GM19372 (cell line): ENCODE measurements at regions not wholly inside any gene's neighbourhood (a gene's known extent, or its start where the extent isn't known, plus 50 kb on each side); places are given as distances from the start of the nearest gene placed in this dataset.

Experiments used
- ATAC-seq: cut with Tn5 transposase; IDR thresholded peaks from one replicate; pipeline ENCODE4 v1.9.1; 2021; ENCODE audit warnings: mild to moderate bottlenecking, low read depth, moderate library complexity; ENCODE audit not compliant: unreplicated experiment

DNA sequence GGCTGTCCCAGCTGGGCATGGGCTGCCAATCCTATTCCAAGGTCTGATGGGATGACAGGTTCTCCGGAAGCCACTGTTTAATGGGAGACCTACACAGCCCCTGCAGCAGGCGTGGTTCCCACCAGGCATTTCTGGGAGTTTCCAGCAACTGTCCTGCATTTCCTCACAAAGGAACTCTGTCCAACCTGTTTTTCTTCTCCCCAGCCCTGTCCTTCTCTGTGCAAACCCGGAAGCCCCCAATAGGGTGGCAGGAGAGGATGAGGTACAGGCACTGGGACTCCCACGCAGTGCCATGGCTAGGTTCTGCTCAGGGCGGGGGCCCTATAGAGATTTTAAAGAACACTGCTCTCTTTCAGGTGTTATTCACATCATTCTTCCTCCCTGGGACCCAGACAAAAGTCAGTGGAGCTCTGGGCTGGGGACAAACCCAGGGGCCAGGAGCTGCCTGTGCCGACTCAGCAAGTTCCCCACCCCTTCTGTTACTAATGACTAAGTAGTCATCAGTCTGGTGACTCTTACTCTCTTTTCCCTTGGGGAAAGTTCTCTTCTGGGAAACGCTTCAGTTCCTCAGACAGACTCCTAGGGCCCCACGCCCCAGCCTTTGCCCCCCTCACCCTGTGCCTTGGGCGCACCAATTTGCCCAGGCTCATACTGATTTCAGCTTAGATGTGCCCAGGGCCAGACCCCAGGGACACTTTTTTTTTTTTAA lies 97.7 kb downstream of the CD47 start:
- no peak for ATAC-seq

DNA sequence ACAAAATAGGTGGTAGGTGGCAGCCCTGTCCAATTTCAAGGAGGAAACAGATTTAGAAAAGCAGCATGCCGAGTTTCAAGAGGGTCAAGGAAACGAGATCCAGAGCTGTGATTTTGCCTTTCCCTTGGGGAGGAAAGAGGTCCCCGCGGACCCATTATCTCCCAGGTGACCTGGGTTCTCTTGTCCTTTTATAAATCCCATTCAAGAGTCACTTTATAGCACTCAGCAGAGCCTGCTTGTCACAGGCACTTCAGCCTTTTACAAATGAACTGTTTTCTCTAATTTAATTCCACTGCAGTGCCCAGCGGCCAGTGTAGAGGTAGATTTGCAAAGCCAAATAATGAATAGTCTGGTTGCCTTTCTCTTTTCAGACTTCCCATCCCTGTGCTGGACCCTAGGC lies 99.9 kb downstream of the CD47 start:
- ATAC-seq = no peak

DNA sequence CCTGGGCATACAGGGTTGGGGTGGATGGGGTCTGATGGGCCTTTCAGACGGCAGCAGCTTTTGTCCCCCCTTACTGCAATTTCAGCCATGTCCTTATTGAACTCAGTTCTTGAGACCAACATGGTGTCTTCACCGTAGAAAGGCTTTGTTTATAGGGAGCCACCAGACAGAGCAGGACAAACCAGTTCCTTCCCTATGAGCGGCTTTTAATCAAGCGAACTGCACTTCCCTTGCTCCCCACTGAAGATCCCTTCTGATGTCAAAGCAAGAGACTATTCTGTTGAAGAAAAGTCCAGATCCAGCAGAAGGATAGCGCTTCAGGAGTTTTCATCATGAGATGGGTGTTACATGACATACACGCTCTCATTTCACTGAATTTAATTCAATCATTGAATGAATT lies 100.4 kb downstream of the CD47 start:
- ATAC-seq = no peak

DNA sequence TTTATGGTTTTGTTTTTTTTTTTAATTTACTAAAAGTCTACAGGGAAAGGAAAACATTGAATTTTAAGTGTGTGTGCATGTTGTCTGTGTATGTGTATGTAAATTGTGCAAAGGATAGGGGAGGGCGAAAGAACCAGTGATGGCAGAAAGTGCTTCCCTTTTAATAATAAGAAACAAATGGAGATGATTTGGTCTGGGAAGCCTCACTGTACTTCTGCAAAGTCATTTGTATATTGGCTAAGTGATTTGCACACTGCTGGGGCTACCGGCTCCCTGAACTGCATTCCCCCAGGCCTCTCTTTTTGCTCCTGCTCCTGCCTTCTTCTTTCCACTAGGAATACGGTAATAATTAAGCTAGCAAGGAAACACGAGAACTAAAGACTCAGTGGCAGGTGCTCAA lies 101.2 kb downstream of the CD47 start:
- no peak for ATAC-seq

DNA sequence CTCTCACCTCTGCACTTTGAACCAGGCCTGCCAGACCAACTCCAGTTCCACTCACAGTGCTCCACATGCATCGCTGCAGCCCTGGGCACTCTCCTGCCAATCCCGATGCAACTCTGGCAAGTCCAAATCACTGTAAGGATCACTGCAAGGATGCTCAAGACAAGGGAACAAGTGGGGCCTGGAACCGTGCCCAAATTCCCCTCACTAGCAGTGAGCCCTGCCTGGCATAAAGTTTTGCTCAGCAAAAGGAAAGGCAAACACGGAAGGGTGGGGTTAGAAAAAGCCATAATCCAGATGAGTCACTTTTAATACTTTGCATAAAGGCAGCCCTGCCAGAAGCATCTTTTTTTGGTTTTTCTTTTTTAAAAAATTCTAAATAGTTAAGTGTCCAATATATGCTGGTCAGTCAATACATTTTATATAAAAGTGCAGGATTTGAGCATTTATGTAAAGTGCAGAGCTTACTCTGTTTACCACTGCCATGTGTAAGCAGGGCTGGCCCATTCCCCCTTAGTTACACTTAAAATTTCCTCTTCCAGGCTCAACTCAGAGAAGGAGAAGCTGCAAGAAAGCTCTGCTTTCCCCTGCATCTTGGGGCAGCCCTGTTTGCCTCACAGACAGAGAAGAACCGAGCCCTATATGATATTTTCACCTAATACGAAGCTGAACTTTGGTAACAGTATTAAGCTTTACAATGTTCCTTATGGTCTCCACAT lies 102.2 kb downstream of the CD47 start:
- no peak for ATAC-seq

DNA sequence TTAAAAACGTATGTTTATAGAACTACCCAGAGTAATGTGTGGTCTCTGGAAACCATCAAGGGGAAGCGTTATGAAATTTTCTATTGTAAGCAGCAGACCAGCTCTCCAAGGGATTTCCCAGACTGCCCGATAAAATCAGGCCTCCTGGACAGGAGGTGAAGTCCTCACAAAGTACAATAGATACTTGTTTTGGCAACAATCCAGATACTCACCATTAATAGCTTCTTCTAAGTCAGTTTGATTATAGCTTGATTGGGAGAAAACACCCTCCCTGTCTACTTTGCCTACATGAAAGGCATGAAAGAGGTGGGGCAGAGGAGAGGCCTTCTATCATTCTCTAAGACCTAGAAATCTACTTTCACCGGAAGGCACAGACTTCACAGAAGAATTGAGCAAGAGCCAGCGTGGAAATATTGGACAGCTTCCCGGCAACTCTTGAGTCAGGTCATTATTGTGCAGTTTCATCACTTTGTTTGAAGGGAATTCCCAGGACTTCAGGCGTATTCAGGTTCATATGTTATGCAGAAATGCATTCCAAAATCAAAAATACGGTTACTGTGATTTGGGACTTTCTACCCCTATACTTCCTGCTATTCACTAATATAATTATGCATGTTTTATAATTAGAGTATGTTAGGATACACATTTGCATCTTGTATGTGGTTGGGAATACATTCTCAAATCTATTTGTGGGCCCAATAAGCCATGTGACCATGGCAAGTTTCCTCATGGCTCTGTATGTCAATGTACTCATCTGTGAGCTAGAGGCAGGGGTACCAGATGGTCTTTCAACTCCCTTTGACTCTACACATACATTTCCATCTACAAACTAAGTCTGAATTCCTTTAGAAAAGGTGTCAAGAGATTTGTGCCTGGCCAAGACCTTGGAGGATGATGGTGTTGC lies 103.5 kb downstream of the CD47 start:
- ATAC-seq = no peak

DNA sequence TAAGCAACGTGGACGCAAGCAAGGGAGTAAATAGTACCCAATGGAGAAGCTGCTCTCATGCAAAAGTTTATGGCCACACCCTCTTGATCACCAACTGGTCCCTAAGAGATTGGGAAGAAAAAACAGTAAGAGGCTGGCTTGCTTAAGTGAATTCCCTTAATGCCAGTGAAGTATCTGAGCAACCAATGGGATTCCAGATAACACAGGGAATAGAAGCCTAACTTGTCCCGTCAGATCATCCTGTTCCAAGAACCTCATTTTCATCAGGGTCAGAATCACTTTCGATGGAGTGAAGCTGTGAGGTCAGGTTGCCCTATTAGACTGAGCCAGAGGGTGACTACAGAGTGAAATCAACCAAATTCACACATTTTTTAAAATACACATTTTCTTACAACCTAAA lies 104.3 kb downstream of the CD47 start:
- no peak for ATAC-seq

DNA sequence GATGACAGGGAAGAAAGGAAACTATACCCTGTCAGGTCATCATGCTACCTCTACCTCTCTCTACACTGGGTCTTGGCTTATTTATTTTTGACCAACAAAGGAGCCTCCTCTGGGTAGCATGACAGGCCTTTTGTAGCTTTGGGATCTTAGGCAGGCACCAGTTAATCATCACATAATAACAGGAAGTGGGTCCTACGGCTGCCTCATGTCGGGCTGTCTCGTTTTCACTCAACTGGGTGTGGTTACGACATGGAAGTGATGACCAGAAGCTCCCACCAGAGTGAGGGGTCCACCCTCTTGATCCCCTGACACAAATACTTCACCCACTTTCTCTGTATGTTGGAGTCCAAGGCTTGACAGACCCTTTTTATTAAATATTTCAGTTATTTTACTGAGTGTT lies 105.3 kb downstream of the CD47 start:
- ATAC-seq = peak; percentile 96

DNA sequence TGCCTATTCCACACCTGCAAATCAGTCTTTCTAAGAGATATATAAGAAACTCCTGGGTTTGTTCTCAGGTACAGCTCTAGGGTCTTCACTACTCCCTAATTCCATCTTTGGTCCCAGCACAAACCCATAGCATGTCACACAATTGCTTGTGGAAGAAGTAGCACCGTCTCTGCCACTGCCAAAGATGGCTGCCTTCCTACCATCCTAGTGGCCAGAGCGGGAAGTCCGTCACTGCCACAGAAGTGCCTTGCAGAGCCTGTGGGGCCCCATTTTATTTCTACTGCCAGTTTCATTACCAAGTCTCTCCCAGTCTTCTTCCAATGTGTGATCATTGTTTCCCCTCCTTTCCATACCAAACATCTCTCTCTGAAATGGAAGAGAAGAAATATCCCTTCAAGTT lies 107.6 kb downstream of the CD47 start:
- no peak for ATAC-seq

DNA sequence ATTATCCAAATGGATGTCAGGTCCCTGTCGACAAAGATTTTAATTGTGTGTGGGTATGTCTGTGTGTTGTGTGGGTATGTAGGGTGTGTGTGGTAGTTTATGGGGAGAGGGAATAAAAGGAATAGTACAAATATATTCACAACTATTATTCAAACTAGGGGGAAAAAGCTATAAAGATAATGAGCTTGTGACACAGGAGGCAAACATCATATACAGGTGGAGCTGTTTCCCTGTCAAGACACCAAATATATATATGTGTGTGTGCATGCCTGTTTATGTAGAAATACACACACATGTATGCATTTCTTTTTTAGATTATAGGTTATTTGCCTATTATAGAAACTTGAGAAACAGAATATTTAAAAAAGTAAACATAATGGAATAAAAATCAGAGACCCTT lies 108.7 kb downstream of the CD47 start:
- no peak for ATAC-seq

DNA sequence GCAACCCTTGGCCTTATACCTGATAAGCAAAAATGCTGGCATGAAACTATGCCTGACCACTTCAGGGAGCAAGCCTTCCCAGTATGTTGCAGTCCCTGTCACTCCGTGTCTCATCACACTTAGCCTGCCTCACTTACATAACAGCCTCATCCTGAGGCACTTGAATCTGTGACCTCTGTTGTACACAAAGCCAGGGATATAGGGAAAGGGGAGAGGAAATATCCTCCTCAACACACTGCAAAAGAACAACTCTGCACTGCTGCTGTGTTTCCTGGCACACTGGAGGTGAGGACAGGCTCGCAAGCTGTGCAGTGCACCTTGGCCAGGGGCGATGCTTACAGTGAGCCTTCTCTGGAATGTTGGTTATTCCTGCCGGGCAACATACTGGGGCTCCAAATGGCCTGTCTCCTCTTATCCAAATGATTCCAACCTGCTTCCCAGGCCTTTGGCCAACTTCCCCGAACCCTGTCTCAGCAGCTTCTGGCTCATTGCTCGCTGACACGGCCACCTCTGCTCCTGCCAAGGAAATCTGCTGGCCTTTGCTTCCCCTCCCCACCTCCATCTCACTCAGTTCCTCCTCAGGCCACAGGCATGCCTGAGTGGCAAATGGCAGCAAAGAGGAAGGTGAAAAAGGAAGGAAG lies 109.2 kb downstream of the CD47 start:
- no peak for ATAC-seq

DNA sequence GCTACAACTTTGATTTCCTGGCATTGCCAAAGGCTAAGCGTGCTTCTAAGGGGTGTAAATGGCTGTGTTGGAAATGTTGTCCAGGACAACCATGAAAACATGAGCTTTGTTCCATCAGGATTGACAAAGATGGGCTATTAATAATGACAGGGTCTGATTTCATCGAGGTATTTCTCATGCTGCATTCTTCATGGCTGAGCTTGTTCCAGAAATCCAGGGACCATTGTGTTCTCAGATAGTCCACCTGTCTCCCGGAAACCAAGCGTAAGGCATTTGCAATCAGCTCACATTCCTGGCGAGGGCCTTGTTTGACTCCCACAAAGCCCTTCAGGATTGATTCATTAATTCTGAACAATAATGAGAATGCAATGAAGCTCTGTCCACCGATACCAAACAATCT lies 111.3 kb downstream of the CD47 start:
- no peak for ATAC-seq

DNA sequence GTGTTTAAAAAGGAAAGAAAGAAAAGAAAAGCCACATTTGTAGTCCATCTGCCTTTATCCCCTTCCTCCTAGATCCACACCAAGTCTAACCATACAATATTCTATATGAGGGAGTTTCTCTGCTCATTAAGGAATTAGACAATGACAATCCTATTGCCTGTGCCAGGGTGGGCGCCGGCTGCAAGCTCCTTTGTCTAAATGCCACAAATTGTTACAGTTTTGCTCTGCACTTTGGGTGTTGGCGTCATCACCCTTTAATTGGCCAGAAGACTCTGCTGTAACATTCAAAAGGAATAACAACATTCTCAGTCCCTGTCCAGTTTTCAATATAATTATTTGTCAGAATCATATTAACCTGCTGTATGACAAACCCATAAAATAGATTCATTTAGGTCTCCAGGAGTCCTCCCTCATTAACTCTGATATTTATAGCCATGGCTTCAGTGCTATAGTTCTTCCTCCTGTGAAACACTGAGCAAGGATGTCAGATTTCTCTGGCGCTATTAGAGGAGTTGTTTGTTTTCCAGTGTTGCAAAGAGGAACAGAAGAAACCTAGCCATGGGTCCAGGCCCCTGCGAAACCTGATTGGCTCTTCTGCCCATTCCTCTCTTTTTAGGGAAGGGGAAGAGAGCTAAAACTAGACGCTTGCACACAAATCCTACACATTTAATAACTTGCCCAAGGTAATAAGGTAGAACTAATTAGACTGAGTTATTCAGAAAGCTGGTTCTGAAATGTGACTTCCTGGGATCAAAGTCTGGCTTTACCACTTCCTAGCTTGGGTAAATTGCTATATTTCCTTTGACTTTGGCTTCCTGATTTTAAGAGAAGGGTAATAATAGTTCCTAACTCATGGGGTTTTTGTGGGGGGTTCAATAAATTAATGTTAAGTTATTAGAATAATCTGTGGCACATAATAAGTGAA lies 112.4 kb downstream of the CD47 start:
- ATAC-seq = no peak

DNA sequence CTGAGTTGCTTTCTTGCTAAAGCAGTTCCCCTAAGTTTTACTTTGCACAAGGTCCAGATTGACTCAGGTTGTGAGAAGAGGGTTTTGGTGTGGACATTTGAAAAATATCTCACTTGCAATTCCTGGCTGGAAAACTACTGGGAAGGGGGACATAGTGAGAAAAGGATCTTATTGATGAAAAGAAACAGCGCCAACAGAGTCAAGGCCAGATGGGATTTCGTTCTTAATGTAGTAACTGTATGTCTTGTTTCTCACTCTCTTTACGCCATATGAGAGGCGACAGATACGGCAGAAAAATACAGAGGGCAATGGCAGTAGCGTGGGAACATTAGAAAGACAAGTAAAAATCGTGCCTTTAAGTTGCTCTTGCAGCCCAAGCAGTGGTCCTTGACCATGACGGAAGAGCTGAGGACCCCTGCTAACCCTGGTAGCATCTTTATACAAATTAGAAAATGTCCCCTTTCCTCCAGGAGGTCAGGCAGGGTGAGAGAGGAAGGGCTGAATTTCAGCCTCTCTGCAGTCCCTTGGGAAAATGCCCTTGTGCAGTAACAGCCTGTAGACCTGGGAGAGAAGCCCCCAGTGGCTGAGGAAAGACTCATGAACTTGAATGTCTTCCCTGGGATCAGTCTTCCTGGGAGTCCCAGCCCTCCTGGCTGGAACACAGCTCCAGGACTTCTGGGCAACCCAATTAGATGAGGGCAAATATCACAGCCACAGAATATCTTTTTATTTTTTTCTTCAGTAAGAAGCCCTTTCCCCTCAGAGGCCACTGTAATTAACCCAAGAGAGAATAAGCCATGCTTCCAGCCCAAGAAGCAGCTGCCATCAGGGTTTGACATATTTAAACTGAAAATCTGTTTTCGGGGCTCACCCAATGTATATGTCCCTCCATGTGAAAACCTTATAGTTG lies 113.4 kb downstream of the CD47 start:
- ATAC-seq = no peak

DNA sequence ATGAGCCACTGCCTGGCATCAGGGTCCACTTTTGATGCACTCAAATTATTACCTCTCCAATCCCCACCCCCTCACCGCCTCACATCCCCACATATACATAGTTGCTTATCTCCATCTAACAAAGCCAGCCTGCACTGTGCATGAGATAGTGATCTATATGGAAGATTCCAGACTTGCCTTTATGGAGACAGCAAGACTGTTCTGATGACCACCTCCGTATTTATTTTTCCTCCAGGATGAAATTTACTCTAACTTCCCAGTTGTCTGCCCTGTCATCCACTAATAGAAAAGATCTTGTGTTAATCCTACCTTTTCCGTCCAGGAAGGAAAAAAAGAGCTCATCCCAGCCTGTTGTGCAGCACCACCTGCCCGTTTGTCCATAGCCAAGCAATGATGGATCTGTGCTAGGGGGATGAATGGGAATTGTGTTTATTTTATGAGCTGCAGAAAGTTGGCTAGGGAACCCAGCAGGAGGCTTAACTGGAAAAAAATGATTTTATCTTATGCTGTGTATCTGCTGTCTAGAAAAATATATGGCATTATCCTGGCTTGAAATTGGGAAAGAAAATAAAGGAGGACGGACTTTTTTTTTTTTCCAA lies 114.5 kb downstream of the CD47 start:
- ATAC-seq = no peak

DNA sequence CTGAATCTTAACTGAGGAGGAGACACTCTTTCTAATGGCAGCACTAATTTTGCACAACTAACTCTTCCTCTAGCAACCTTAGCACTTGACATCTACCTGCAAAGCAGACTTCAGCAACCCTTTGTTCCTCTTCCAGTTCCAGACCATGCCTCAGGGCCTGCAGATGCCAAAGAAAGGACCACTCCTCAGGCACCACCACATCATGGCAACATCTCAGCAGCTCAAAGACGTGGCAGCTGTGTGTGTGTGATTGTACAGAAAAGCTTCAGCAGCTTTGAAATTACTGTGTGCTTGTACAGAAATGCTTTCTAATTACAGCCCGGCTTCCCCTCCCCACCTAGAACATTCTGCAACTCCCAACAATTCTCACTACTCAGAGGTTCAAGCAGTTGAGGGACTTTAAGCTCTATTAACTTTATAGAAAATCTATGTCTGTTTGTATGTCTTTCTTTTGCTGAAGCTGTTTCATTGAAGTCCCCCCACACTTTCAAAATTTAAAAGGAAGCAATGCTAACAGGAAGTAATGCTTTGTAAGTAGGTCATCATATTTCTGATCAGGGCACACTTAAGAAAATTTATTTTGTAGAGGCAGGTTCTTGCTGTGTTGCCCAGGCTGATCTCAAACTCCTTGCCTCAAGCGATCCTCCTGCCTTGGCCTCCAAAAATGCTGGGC lies 115.2 kb downstream of the CD47 start:
- no peak for ATAC-seq

DNA sequence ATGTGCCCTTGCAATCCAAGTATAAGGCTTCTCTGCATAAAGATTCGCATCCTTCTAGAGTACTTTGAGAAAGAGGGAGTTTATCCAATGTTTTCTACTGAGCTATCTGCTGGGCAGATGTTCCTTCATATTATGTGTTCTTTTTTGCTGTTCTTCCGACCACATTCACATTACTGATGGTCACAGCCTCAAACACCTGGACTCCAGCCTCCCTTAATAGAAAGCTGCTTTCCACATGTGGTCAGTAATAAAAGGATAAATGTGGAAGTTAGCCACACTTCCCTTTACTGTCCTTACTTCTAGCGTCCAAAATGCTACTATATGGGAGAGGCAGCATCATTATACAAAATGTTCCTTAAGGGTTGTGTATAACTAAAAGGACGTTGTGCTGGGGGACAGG lies 116.9 kb downstream of the CD47 start:
- ATAC-seq = no peak

DNA sequence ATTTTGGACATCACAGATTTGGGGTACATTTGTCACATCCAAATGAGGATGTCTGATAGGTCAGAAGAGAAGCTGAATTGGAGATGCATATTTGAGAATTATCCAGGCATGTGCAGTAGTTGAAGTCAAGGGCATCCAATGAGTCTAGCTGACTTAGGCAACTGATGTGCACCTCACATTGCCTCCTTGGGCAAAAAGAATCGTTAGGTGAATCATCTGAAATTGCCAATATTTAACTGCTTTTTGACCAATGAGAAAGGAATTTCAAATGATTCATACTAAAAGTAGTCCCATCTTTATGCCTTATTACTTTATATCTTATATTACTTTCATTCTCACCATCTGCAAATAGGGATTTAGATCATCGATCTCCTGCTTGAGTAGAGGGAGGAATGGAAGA lies 117.7 kb downstream of the CD47 start:
- no peak for ATAC-seq
